HEK293 (cell line): ENCODE measurements at regions not wholly inside any gene's neighbourhood (a gene's known extent, or its start where the extent isn't known, plus 50 kb on each side); places are given as distances from the start of the nearest gene placed in this dataset.

Source experiments
- CTCF ChIA-PET: fragments of 350-600 bp; formaldehyde crosslinking; extraction: SDS; loops from one replicate; lab custom pipeline; 2021; ENCODE audit warnings: antibody characterized with exemption; lab: Yijun Ruan, JAX
- POLR2A ChIA-PET: fragments of 300-600 bp; formaldehyde crosslinking; extraction: SDS; loops from one replicate; lab custom pipeline; 2020; ENCODE audit warnings: antibody characterized with exemption, inconsistent platforms; lab: Yijun Ruan, JAX
- H3K27ac ChIP-seq: fragments of 200-500 bp; sonication (Bioruptor generic); 2 replicates; pipeline ENCODE4 v1.5.1; 2014; ENCODE audit warnings: low read depth, low read length, control low read depth, inconsistent platforms; ENCODE audit errors: extremely low read depth
- H3K36me3 ChIP-seq, 2 experiments: fragments of 200-500 bp in 1 of 2; sonication (Bioruptor generic) in 1 of 2; 1 replicate in 1 of 2; 2 replicates in 1 of 2; pipeline ENCODE4 v1.5.1; 2014 to 2017; ENCODE audit warnings: inconsistent platforms in 2 of 2, low read length in 2 of 2; ENCODE audit not compliant: control insufficient read depth in 2 of 2, insufficient read depth in 1 of 2
- H3K4me1 ChIP-seq: fragments of 200-500 bp; sonication (Bioruptor generic); 2 replicates; pipeline ENCODE4 v1.5.1; 2014; ENCODE audit warnings: mild to moderate bottlenecking, low read length, inconsistent platforms; ENCODE audit not compliant: control insufficient read depth, insufficient read depth
- H3K4me3 ChIP-seq: 2 replicates; pipeline ENCODE4 v1.5.1; 2011; ENCODE audit warnings: low read depth, mild to moderate bottlenecking, control low read depth, low read length, moderate library complexity
- H3K9me3 ChIP-seq: fragments of 200-500 bp; sonication (Bioruptor generic); 2 replicates; pipeline ENCODE4 v1.5.1; 2014; ENCODE audit warnings: low read depth, low read length, inconsistent platforms; ENCODE audit not compliant: control insufficient read depth, insufficient read depth
- KLF1 ChIP-seq: fragments of 450-650 bp; formaldehyde crosslinking; IDR thresholded peaks from 2 replicates; pipeline ENCODE4 v1.5.1; 2016; ENCODE audit warnings: missing biosample characterization, missing genetic modification characterization
- KLF7 ChIP-seq: fragments of 450-650 bp; formaldehyde crosslinking; IDR thresholded peaks from 2 replicates; pipeline ENCODE4 v1.5.1; 2016; ENCODE audit warnings: missing biosample characterization, missing genetic modification characterization, borderline replicate concordance
- OVOL3 ChIP-seq: fragments of 450-650 bp; formaldehyde crosslinking; IDR thresholded peaks from 2 replicates; pipeline ENCODE4 v1.5.1; 2016; ENCODE audit warnings: missing biosample characterization, missing genetic modification characterization
- SCRT1 ChIP-seq: fragments of 450-650 bp; formaldehyde crosslinking; IDR thresholded peaks from 2 replicates; pipeline ENCODE4 v1.5.1; 2016; ENCODE audit warnings: missing biosample characterization, missing genetic modification characterization, borderline replicate concordance
- SCRT2 ChIP-seq: fragments of 450-650 bp; formaldehyde crosslinking; IDR thresholded peaks from 2 replicates; pipeline ENCODE4 v1.5.1; 2016; ENCODE audit warnings: missing biosample characterization, missing genetic modification characterization
- SP7 ChIP-seq: fragments of 450-650 bp; formaldehyde crosslinking; IDR thresholded peaks from 2 replicates; pipeline ENCODE4 v1.5.1; 2016; ENCODE audit warnings: missing biosample characterization, missing genetic modification characterization
- YY1 ChIP-seq: fragments of 450-650 bp; formaldehyde crosslinking; IDR thresholded peaks from 2 replicates; pipeline ENCODE4 v1.5.1; 2018; ENCODE audit warnings: missing biosample characterization, missing genetic modification characterization
- ZBTB20 ChIP-seq: fragments of 450-650 bp; formaldehyde crosslinking; IDR thresholded peaks from 2 replicates; pipeline ENCODE4 v1.5.1; 2016; ENCODE audit warnings: missing biosample characterization, missing genetic modification characterization
- ZBTB21 ChIP-seq: fragments of 450-650 bp; formaldehyde crosslinking; IDR thresholded peaks from 2 replicates; pipeline ENCODE4 v1.5.1; 2017; ENCODE audit warnings: missing biosample characterization, missing genetic modification characterization
- ZNF133 ChIP-seq: fragments of 450-650 bp; formaldehyde crosslinking; IDR thresholded peaks from 2 replicates; pipeline ENCODE4 v1.5.1; 2016; ENCODE audit warnings: missing biosample characterization, missing genetic modification characterization
- ZNF146 ChIP-seq: fragments of 450-650 bp; formaldehyde crosslinking; IDR thresholded peaks from 2 replicates; pipeline ENCODE4 v1.5.1; 2016; ENCODE audit warnings: missing biosample characterization, missing genetic modification characterization
- ZNF157 ChIP-seq: fragments of 450-650 bp; formaldehyde crosslinking; IDR thresholded peaks from 2 replicates; pipeline ENCODE4 v1.5.1; 2016; ENCODE audit warnings: missing biosample characterization, missing genetic modification characterization
- ZNF169 ChIP-seq: fragments of 450-650 bp; formaldehyde crosslinking; IDR thresholded peaks from 2 replicates; pipeline ENCODE4 v1.5.1; 2016; ENCODE audit warnings: missing biosample characterization, missing genetic modification characterization
- ZNF248 ChIP-seq: fragments of 450-650 bp; formaldehyde crosslinking; IDR thresholded peaks from 2 replicates; pipeline ENCODE4 v1.5.1; 2017; ENCODE audit warnings: missing biosample characterization, missing genetic modification characterization
- ZNF280D ChIP-seq: fragments of 450-650 bp; formaldehyde crosslinking; IDR thresholded peaks from 2 replicates; pipeline ENCODE4 v1.5.1; 2016; ENCODE audit warnings: missing biosample characterization, missing genetic modification characterization
- ZNF311 ChIP-seq: fragments of 450-650 bp; formaldehyde crosslinking; IDR thresholded peaks from 2 replicates; pipeline ENCODE4 v1.5.1; 2017; ENCODE audit warnings: missing biosample characterization, missing genetic modification characterization, borderline replicate concordance
- ZNF366 ChIP-seq: fragments of 450-650 bp; formaldehyde crosslinking; conservative IDR thresholded peaks from 2 replicates; pipeline ENCODE4 v1.5.1; 2016; ENCODE audit warnings: missing biosample characterization, missing genetic modification characterization
- ZNF555 ChIP-seq: fragments of 450-650 bp; formaldehyde crosslinking; conservative IDR thresholded peaks from 2 replicates; pipeline ENCODE4 v1.5.1; 2017; ENCODE audit warnings: missing biosample characterization, mild to moderate bottlenecking, missing genetic modification characterization, inconsistent platforms
- ZNF610 ChIP-seq: fragments of 450-650 bp; formaldehyde crosslinking; IDR thresholded peaks from 2 replicates; pipeline ENCODE4 v1.5.1; 2016; ENCODE audit warnings: missing biosample characterization, missing genetic modification characterization, borderline replicate concordance
- ZNF660 ChIP-seq: fragments of 450-650 bp; IDR thresholded peaks from 2 replicates; pipeline ENCODE4 v1.5.1; 2018; ENCODE audit warnings: missing biosample characterization, mild to moderate bottlenecking, missing genetic modification characterization
- ZNF664 ChIP-seq: fragments of 450-650 bp; formaldehyde crosslinking; IDR thresholded peaks from 2 replicates; pipeline ENCODE4 v1.5.1; 2016; ENCODE audit warnings: missing biosample characterization, missing genetic modification characterization
- ZNF785 ChIP-seq: fragments of 450-650 bp; formaldehyde crosslinking; IDR thresholded peaks from 2 replicates; pipeline ENCODE4 v1.5.1; 2016; ENCODE audit warnings: missing biosample characterization, missing genetic modification characterization
- ZNF792 ChIP-seq: fragments of 450-650 bp; formaldehyde crosslinking; IDR thresholded peaks from 2 replicates; pipeline ENCODE4 v1.5.1; 2016; ENCODE audit warnings: missing biosample characterization, missing genetic modification characterization
- ZNF830 ChIP-seq: fragments of 450-650 bp; IDR thresholded peaks from 2 replicates; pipeline ENCODE4 v1.5.0; 2018; ENCODE audit warnings: missing biosample characterization, missing genetic modification characterization, low read depth, mild to moderate bottlenecking, moderate library complexity
- ZSCAN30 ChIP-seq: fragments of 450-650 bp; IDR thresholded peaks from 2 replicates; pipeline ENCODE4 v1.5.1; 2018; ENCODE audit warnings: missing biosample characterization, mild to moderate bottlenecking, missing genetic modification characterization, moderate library complexity
- TF ChIP-seq, protein P1 (sequence below): fragments of 450-650 bp; formaldehyde crosslinking; conservative IDR thresholded peaks from 2 replicates; pipeline ENCODE4 v1.5.1; 2016; ENCODE audit warnings: low read depth, missing biosample characterization, missing genetic modification characterization

- TF ChIP-seq ZNF280D (tag by site-specific recombination) = no peak
These were observed 128.5 kb upstream of the HS3ST2 start (continued) for GRCh38 chr16:22685459-22685830.

GRCh38 chr16:22687031-22687530 lies 126.9 kb upstream of the HS3ST2 start:
- ChIA-PET CTCF (interaction anchor here (0.6 kb wide), 1 partner anchor 1428 kb away, joined by 3 read pairs; no protein-coding TSS in a partner anchor), POLR2A (no interaction called here)
- H3K36me3 ChIP-seq = no peaks in the 10 kb centered on the region
- no peaks in the 10 kb centered on the region for H3K4me1 ChIP-seq
- H3K4me3 ChIP-seq = no peak overlapping the region
- TF ChIP-seq ZNF366 (tag by site-specific recombination) (no peak), ZNF555 (tag by site-specific recombination) (no peak), SCRT1 (peak; percentile 23; the same call in 1 of the 2 replicates), ZNF311 (no peak), ZNF664 (tag by site-specific recombination) (no peak), ZNF660 (tag by site-specific recombination) (no peak), ZNF169 (tag by site-specific recombination) (no peak), ZNF792 (no peak), KLF7 (no peak), ZNF610 (tag by site-specific recombination) (no peak), YY1 (no peak), ZNF830 (no peak), ZSCAN30 (tag by site-specific recombination) (no peak), ZNF785 (tag by site-specific recombination) (no peak), OVOL3 (tag by site-specific recombination) (no peak), ZNF248 (no peak), ZNF133 (tag by site-specific recombination) (no peak), ZNF157 (tag by site-specific recombination) (no peak), ZNF146 (tag by site-specific recombination) (peak; percentile 74), ZBTB20 (tag by site-specific recombination) (no peak), SP7 (tag by site-specific recombination) (no peak), KLF1 (tag by site-specific recombination) (no peak), ZBTB21 (tag by site-specific recombination) (no peak), SCRT2 (tag by site-specific recombination) (peak; percentile 52; the same call in 1 of the 2 replicates)
- TF ChIP-seq, protein P1, sequence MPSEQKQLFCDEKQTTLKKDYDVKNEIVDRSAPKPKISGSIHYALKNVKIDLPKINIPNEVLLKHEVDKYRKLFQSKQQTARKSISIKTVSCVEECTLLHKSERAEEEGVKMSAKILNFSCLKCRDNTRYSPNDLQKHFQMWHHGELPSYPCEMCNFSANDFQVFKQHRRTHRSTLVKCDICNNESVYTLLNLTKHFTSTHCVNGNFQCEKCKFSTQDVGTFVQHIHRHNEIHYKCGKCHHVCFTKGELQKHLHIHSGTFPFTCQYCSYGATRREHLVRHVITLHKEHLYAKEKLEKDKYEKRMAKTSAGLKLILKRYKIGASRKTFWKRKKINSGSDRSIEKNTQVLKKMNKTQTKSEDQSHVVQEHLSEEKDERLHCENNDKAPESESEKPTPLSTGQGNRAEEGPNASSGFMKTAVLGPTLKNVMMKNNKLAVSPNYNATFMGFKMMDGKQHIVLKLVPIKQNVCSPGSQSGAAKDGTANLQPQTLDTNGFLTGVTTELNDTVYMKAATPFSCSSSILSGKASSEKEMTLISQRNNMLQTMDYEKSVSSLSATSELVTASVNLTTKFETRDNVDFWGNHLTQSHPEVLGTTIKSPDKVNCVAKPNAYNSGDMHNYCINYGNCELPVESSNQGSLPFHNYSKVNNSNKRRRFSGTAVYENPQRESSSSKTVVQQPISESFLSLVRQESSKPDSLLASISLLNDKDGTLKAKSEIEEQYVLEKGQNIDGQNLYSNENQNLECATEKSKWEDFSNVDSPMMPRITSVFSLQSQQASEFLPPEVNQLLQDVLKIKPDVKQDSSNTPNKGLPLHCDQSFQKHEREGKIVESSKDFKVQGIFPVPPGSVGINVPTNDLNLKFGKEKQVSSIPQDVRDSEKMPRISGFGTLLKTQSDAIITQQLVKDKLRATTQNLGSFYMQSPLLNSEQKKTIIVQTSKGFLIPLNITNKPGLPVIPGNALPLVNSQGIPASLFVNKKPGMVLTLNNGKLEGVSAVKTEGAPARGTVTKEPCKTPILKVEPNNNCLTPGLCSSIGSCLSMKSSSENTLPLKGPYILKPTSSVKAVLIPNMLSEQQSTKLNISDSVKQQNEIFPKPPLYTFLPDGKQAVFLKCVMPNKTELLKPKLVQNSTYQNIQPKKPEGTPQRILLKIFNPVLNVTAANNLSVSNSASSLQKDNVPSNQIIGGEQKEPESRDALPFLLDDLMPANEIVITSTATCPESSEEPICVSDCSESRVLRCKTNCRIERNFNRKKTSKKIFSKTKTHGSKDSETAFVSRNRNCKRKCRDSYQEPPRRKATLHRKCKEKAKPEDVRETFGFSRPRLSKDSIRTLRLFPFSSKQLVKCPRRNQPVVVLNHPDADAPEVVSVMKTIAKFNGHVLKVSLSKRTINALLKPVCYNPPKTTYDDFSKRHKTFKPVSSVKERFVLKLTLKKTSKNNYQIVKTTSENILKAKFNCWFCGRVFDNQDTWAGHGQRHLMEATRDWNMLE (tag by site-specific recombination) = no peak
- no peak overlapping the region for H3K27ac ChIP-seq
- no peaks in the 10 kb centered on the region for H3K9me3 ChIP-seq
